HUES48 (cell line): ENCODE measurements at regions not wholly inside any gene's neighbourhood (a gene's known extent, or its start where the extent isn't known, plus 50 kb on each side); places are given as distances from the start of the nearest gene placed in this dataset.

Experiments
- H3K27ac ChIP-seq: one replicate; pipeline ENCODE4 v1.7.0; 2013; ENCODE audit warnings: low read depth, low read length, inconsistent platforms
- H3K27me3 ChIP-seq: 2 replicates; pipeline ENCODE4 v1.6.1; 2013; ENCODE audit warnings: mild to moderate bottlenecking, low read length; ENCODE audit not compliant: control insufficient read depth, insufficient read depth
- H3K36me3 ChIP-seq: 2 replicates; pipeline ENCODE4 v1.6.1; 2013; ENCODE audit warnings: low read length; ENCODE audit not compliant: control insufficient read depth, insufficient read depth
- H3K4me1 ChIP-seq: 2 replicates; pipeline ENCODE4 v1.6.1; 2013; ENCODE audit warnings: mild to moderate bottlenecking, low read length; ENCODE audit not compliant: control insufficient read depth, insufficient read depth
- H3K4me3 ChIP-seq: 2 replicates; pipeline ENCODE4 v1.5.1; 2013; ENCODE audit warnings: mild to moderate bottlenecking, low read depth, low read length
- H3K9ac ChIP-seq: 2 replicates; pipeline ENCODE4 v1.6.1; 2013; ENCODE audit warnings: mild to moderate bottlenecking, low read depth, low read length, moderate library complexity
- H3K9me3 ChIP-seq: 2 replicates; pipeline ENCODE4 v1.6.1; 2013; ENCODE audit warnings: low read length; ENCODE audit not compliant: control insufficient read depth, insufficient read depth

- peaks cover 4% of the 10 kb centered on the region; the same call in 1 of the 2 replicates for H3K4me1 ChIP-seq
- no peak overlapping the region for H3K27ac ChIP-seq
- H3K9ac ChIP-seq, result no peak overlapping the region
- no peak overlapping the region for H3K4me3 ChIP-seq
- H3K27me3 ChIP-seq, result no peaks in the 10 kb centered on the region
- no peaks in the 10 kb centered on the region for H3K9me3 ChIP-seq
- no peaks in the 10 kb centered on the region for H3K36me3 ChIP-seq
Observed at GRCh38 chr11:11675671-11676181, 53.9 kb upstream of the GALNT18 start.

DNA sequence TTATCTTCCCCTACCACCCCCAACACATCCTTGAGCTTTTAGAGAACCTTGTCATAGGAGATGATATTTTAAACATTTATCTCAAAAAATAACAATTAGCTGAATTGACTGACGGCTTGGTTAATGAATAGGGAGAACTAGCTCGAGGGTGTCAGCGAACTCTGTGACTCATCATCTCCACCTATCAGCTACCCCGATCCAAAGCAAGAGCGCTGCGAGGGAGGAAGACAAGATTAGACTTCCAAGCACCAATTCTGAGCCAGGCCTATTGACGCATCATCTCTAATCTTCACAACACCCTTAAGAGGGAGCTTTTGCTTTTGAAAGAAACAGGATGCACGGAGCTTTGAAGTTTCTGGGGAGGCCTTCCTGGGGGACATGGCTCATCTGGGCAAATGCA is 51.0 kb upstream of the GALNT18 start:
- H3K9ac ChIP-seq, result no peak overlapping the region
- H3K27ac ChIP-seq, result no peak overlapping the region
- H3K9me3 ChIP-seq, result no peaks in the 10 kb centered on the region
- no peaks in the 10 kb centered on the region for H3K27me3 ChIP-seq
- H3K4me1 ChIP-seq, result peaks cover 4% of the 10 kb centered on the region; the same call in 1 of the 2 replicates
- H3K4me3 ChIP-seq, result no peak overlapping the region
- no peaks in the 10 kb centered on the region for H3K36me3 ChIP-seq

- Histone ChIP-seq H3K9me3 (no peaks in the 10 kb centered on the region), H3K9ac (no peak overlapping the region), H3K27me3 (no peaks in the 10 kb centered on the region), H3K4me3 (no peak overlapping the region), H3K4me1 (peaks cover 4% of the 10 kb centered on the region; the same call in 1 of the 2 replicates), H3K27ac (no peak overlapping the region), H3K36me3 (no peaks in the 10 kb centered on the region)
Observed at GRCh38 chr11:11672101-11672500, 50.3 kb upstream of the GALNT18 start.
